ENCODE measurements at regions not wholly inside any gene's neighbourhood (a gene's known extent, or its start where the extent isn't known, plus 50 kb on each side); places are given as distances from the start of the nearest gene placed in this dataset.
"Not testable (repeated sequence)": the region's sequence is repeated elsewhere in the genome, so short reads cannot be mapped to it uniquely, and the experiment has no call there.

DNA sequence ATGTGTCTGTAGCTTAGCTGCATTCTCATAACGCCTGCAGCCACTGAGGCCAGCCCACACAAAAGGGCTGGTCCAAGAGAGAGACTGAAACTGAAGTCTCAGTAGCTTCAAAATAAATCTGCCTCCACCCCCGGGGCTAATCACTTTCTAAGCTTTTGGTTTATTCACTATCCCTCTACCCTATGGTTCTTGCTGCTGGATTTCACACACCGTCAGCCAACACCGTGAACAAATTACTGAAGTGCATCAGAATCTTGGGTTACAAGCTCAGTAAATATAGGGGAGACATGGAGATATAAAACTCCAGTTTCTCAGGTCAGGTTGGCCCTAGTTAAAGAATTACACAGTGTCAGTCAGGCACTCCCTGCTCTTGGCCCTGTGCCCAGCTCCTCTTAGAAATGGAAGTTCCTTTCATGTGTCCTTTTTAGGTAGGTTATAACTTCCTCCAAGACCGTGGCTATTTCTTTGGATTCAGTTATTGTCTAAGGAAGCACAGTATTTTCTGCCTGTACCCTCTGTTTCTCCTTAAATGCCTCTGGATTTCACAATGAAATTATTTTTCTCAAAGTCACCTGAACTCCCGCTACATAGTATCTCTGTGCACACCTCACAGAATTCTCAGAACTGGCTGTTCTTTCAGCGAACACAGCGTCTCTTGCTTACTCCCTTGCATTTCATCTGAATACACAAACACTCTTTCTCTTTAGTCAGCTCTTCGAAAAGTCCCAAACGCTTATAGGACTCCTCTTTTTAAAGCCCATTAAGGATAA is 112.5 kb downstream of the FAM174A start:
- no peak for DNase-seq (ENCODE audit: low spot score)
- TF ChIP-seq, protein P1, sequence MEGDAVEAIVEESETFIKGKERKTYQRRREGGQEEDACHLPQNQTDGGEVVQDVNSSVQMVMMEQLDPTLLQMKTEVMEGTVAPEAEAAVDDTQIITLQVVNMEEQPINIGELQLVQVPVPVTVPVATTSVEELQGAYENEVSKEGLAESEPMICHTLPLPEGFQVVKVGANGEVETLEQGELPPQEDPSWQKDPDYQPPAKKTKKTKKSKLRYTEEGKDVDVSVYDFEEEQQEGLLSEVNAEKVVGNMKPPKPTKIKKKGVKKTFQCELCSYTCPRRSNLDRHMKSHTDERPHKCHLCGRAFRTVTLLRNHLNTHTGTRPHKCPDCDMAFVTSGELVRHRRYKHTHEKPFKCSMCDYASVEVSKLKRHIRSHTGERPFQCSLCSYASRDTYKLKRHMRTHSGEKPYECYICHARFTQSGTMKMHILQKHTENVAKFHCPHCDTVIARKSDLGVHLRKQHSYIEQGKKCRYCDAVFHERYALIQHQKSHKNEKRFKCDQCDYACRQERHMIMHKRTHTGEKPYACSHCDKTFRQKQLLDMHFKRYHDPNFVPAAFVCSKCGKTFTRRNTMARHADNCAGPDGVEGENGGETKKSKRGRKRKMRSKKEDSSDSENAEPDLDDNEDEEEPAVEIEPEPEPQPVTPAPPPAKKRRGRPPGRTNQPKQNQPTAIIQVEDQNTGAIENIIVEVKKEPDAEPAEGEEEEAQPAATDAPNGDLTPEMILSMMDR (conservative IDR thresholded peaks at IDR 0.05; ENCODE audit: low read length), result no peak
- TF ChIP-seq EZH2phosphoT487 (IDR thresholded peaks at IDR 0.05; ENCODE audit: borderline replicate concordance, low read depth, low read length), result no peak
- no peak overlapping the region for H3K4me2 ChIP-seq (ENCODE audit: low read length)
- ChIA-PET CTCF (ENCODE audit: unreplicated experiment) (no interaction called here), POLR2A (interaction anchor here (0.7 to 0.9 kb wide), 2 partner anchors 11 to 16 kb away, joined by 3 read pairs; no protein-coding TSS in a partner anchor)
- H2AFZ ChIP-seq (ENCODE audit: low read length), result no peak overlapping the region
- no peaks in the 10 kb centered on the region for H3K9me2 ChIP-seq (ENCODE audit: insufficient read depth, low read length)
- H3K79me2 ChIP-seq (ENCODE audit: insufficient read depth, low read depth, low read length), result no peaks in the 10 kb centered on the region
- no TSS peak for BruUV-seq (replicated peaks)
- H3K9me3 ChIP-seq (ENCODE audit: low read length), result no peaks in the 10 kb centered on the region
- no peaks in the 10 kb centered on the region for H4K20me1 ChIP-seq (ENCODE audit: insufficient read depth, low read length)
- H3K4me3 ChIP-seq (ENCODE audit: low read depth, low read length, poor library complexity, severe bottlenecking), result no peak overlapping the region
- intact Hi-C loops (cut with micrococcal nuclease; ENCODE audit: unreplicated experiment), result no loop called here
- H3K27ac ChIP-seq (ENCODE audit: low read depth, low read length, poor library complexity, severe bottlenecking), result no peak overlapping the region
- H3K4me1 ChIP-seq (ENCODE audit: insufficient read depth, low read length, poor library complexity, severe bottlenecking), result no peaks in the 10 kb centered on the region
- no peaks in the 10 kb centered on the region for H3K36me3 ChIP-seq (ENCODE audit: insufficient read depth, low read length)

DNA sequence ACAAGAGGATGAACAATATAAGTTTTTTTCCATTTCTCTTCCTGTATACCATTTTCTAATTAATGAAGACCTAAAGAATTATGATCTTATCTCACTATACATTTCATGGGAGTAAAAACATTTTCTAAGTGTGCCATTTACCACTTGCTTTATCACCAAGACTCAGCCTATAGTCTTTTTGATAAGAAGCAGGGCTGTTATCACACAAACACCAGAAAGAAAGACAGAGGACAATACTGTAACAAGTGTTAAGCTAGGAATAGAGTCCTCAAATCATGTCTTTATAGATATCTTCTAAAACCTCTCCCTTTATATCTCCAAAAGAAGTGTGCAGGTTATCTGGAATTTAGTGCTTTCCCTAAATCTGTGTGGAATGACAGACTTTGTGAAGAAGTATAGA is 119.7 kb downstream of the FAM174A start:
- Histone ChIP-seq H3K9me3 (ENCODE audit: low read length) (no peaks in the 10 kb centered on the region), H3K4me1 (ENCODE audit: insufficient read depth, low read length, poor library complexity, severe bottlenecking) (no peaks in the 10 kb centered on the region), H3K36me3 (ENCODE audit: insufficient read depth, low read length) (no peaks in the 10 kb centered on the region), H2AFZ (ENCODE audit: low read length) (no peak overlapping the region), H3K4me3 (ENCODE audit: low read depth, low read length, poor library complexity, severe bottlenecking) (no peak overlapping the region), H3K79me2 (ENCODE audit: insufficient read depth, low read depth, low read length) (no peaks in the 10 kb centered on the region), H3K27ac (ENCODE audit: low read depth, low read length, poor library complexity, severe bottlenecking) (no peak overlapping the region), H3K9me2 (ENCODE audit: insufficient read depth, low read length) (no peaks in the 10 kb centered on the region), H3K4me2 (ENCODE audit: low read length) (no peak overlapping the region), H4K20me1 (ENCODE audit: insufficient read depth, low read length) (no peaks in the 10 kb centered on the region)
- BruUV-seq (replicated peaks), result no TSS peak
- CTCF ChIA-PET (ENCODE audit: unreplicated experiment), result no interaction called here
- intact Hi-C loops (cut with micrococcal nuclease; ENCODE audit: unreplicated experiment), result no loop called here
- TF ChIP-seq, protein P1 (conservative IDR thresholded peaks at IDR 0.05; ENCODE audit: low read length), result no peak
- no peak for TF ChIP-seq EZH2phosphoT487 (IDR thresholded peaks at IDR 0.05; ENCODE audit: borderline replicate concordance, low read depth, low read length)
- POLR2A ChIA-PET, result no interaction called here
- no peak for DNase-seq (ENCODE audit: low spot score)

DNA sequence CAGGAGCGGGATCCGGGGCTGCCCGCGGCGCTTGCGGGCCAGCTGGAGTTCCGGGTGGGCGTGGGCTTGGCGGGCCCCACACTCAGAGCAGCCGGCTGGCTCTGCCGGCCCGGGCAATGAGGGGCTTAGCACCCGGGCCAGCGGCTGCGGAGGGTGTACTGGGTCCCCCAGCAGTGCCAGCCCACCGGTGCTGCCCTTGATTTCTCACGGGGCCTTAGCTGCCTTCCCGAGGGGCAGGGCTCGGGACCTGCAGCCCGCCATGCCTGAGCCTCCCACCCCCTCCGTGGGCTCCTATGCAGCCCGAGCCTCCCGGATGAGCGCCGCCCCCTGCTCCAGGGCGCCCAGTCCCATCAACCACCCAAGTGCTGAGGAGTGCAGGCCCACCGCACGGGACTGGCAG is 121.6 kb downstream of the FAM174A start:
- intact Hi-C loops (cut with micrococcal nuclease; ENCODE audit: unreplicated experiment); H2AFZ ChIP-seq (ENCODE audit: low read length); H3K4me3 ChIP-seq (ENCODE audit: low read depth, low read length, poor library complexity, severe bottlenecking); H4K20me1 ChIP-seq (ENCODE audit: insufficient read depth, low read length); CTCF ChIA-PET (ENCODE audit: unreplicated experiment); H3K9me3 ChIP-seq (ENCODE audit: low read length); H3K9me2 ChIP-seq (ENCODE audit: insufficient read depth, low read length); BruUV-seq (replicated peaks); H3K79me2 ChIP-seq (ENCODE audit: insufficient read depth, low read depth, low read length); H3K27ac ChIP-seq (ENCODE audit: low read depth, low read length, poor library complexity, severe bottlenecking); H3K4me2 ChIP-seq (ENCODE audit: low read length); H3K4me1 ChIP-seq (ENCODE audit: insufficient read depth, low read length, poor library complexity, severe bottlenecking); DNase-seq (ENCODE audit: low spot score); H3K36me3 ChIP-seq (ENCODE audit: insufficient read depth, low read length): not testable (repeated sequence)
- POLR2A ChIA-PET, result interaction anchor here (0.6 kb wide), 1 partner anchor 19 kb away, joined by 3 read pairs; no protein-coding TSS in a partner anchor

All from OCI-LY7 (cell line).